Lung (tissue), 11 donors: ENCODE measurements at regions not wholly inside any gene's neighbourhood (a gene's known extent, or its start where the extent isn't known, plus 50 kb on each side); places are given as distances from the start of the nearest gene placed in this dataset.

Experiments used
- ATAC-seq: fragments of 200-7000 bp; cut with Tn5 transposase; one replicate; pipeline ENCODE4 v1.9.1; 2020; ENCODE audit warnings: moderate number of reproducible peaks; ENCODE audit not compliant: insufficient read depth, low FRiP score
- DNase-seq, 3 donors: peaks; one replicate each; pipeline ENCODE4 v3.0.0-alpha.2; 2013 to 2017
- H3K27ac ChIP-seq, 2 donors: one replicate each; pipeline ENCODE4 v1.5.1; 2013; ENCODE audit warnings: mild to moderate bottlenecking in 2 of 2, moderate library complexity in 2 of 2, control low read depth in 1 of 2, inconsistent platforms in 1 of 2, low read depth in 1 of 2, low read length in 1 of 2
- H3K27me3 ChIP-seq, 3 donors: one replicate each; pipeline ENCODE4 v1.5.1; 2013; ENCODE audit warnings: low read length in 2 of 3; ENCODE audit not compliant: control insufficient read depth in 3 of 3, insufficient read depth in 3 of 3
- H3K36me3 ChIP-seq, 4 donors: one replicate each; pipeline ENCODE4 v1.5.1; 2013; ENCODE audit warnings: low read length in 4 of 4, mild to moderate bottlenecking in 1 of 4, moderate library complexity in 1 of 4; ENCODE audit not compliant: control insufficient read depth in 4 of 4, insufficient read depth in 4 of 4
- H3K4me1 ChIP-seq, 5 donors: one replicate each; pipeline ENCODE4 v1.5.1; 2013; ENCODE audit warnings: low read length in 5 of 5, mild to moderate bottlenecking in 2 of 5, moderate library complexity in 1 of 5; ENCODE audit not compliant: control insufficient read depth in 5 of 5, insufficient read depth in 5 of 5
- H3K4me3 ChIP-seq: one replicate; pipeline ENCODE4 v1.5.1; 2013; ENCODE audit warnings: mild to moderate bottlenecking, control low read depth, moderate library complexity
- H3K9ac ChIP-seq, 2 donors: one replicate each; pipeline ENCODE4 v1.5.1; 2013; ENCODE audit warnings: low read length in 2 of 2, control low read depth in 1 of 2; ENCODE audit not compliant: insufficient read depth in 1 of 2
- H3K9me3 ChIP-seq, 4 donors: one replicate each; pipeline ENCODE4 v1.5.1; 2013; ENCODE audit warnings: low read length in 3 of 4, mild to moderate bottlenecking in 1 of 4, moderate library complexity in 1 of 4; ENCODE audit not compliant: control insufficient read depth in 4 of 4, insufficient read depth in 3 of 4
- CTCF ChIP-seq: IDR thresholded peaks from 2 replicates; pipeline ENCODE4 v1.5.1; 2012; ENCODE audit warnings: mild to moderate bottlenecking; ENCODE audit errors: control extremely low read depth, extremely low read depth
- WGBS, 2 donors: extraction: QIAGEN DNeasy Blood & Tissue Kit; methylation state at CpG; one replicate each; pipeline ENCODE4 v1.1.7; 2013; 5-methylcytosine and 5-hydroxymethylcytosine counted together
- donor health status: control.
- donor health status: control.
- donor health status: Bipolar disorder and iron deficiency.
- donor health status: healthy.
- donor health status: DM: yes; HTN: yes; CAD: no.

- Histone ChIP-seq H3K4me1 (no peaks in the 10 kb centered on the region), H3K9ac (no peak overlapping the region), H3K9me3 (no peaks in the 10 kb centered on the region), H3K4me3 (no peak overlapping the region), H3K27ac (no peak overlapping the region), H3K27me3 (no peaks in the 10 kb centered on the region), H3K36me3 (no peaks in the 10 kb centered on the region)
- no peak for ATAC-seq
- no peak for DNase-seq
- 75 to 86% methylated on average over 17 of the region's 17 CpGs for WGBS, 2 donors
- TF ChIP-seq CTCF = no peak
Observed at GRCh38 chr6:163814494-163815364, 400.2 kb downstream of the QKI start.

- WGBS, 2 donors = 70 to 83% methylated on average over 3 of the region's 3 CpGs
Observed at GRCh38 chr6:163813979-163814493, 399.5 kb downstream of the QKI start.

GRCh38 chr6:163811317-163811716, 396.8 kb downstream of the QKI start:
- DNase-seq = no peak
- WGBS, 2 donors = 75 to 89% methylated on average over 1 of the region's 1 CpG
- TF ChIP-seq CTCF = no peak
- Histone ChIP-seq H3K27me3 (no peaks in the 10 kb centered on the region), H3K9ac (no peak overlapping the region), H3K36me3 (no peaks in the 10 kb centered on the region), H3K27ac (no peak overlapping the region), H3K4me3 (no peak overlapping the region), H3K9me3 (no peaks in the 10 kb centered on the region), H3K4me1 (no peaks in the 10 kb centered on the region)
- ATAC-seq = no peak

More at GRCh38 chr6:163813979-163814493, 399.5 kb downstream of the QKI start:
- TF ChIP-seq CTCF = no peak
- H3K27ac ChIP-seq = no peak overlapping the region
- no peak overlapping the region for H3K9ac ChIP-seq
- ATAC-seq = no peak
- no peaks in the 10 kb centered on the region for H3K27me3 ChIP-seq
- no peaks in the 10 kb centered on the region for H3K36me3 ChIP-seq
- DNase-seq = no peak
- no peaks in the 10 kb centered on the region for H3K4me1 ChIP-seq
- H3K9me3 ChIP-seq = no peaks in the 10 kb centered on the region
- H3K4me3 ChIP-seq = no peak overlapping the region
